ENCODE measurements at regions not wholly inside any gene's neighbourhood (a gene's known extent, or its start where the extent isn't known, plus 50 kb on each side); places are given as distances from the start of the nearest gene placed in this dataset.

DNA sequence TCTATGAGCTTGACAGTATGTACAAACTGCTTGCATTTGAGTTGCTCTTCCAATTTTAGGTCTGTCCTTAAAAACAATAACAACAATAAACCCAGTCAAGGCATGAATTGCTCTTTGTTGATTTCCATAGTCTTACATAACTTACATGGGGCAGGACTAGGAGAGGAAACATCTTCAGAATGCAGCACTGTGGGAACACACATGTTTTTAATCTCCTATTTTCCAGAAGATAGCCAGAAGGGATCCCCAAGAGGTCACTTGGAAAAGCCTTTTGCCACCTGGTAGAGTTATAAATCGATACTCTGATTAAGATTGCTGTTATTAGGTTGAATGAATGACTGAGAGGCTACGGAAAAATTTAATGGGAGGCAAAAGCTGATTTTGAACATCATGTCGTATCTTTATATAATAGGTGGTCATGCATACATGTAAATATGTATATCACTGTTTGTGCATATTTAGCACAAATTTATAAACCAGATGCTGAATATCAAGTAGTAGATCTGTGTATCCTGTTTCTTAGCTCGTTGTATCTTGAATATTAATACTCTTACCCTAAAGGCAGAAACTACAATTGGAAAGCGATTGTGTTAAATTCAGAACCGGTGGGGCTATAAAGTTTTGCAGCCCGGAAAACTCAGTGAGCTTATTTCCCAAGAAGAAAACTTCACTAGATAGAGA lies 479.4 kb upstream of the TCF4 start:
- 60% methylated on average over 1 of the region's 7 CpGs for WGBS (ENCODE audit: insufficient coverage)
- H3K4me3 ChIP-seq (replicated peaks in 1 of 3; ENCODE audit: low read depth in 2 of 3, low read length in 3 of 3), result no peak overlapping the region
- no peaks in the 10 kb centered on the region for H3K36me3 Mint-ChIP-seq
- TF ChIP-seq, protein P1, sequence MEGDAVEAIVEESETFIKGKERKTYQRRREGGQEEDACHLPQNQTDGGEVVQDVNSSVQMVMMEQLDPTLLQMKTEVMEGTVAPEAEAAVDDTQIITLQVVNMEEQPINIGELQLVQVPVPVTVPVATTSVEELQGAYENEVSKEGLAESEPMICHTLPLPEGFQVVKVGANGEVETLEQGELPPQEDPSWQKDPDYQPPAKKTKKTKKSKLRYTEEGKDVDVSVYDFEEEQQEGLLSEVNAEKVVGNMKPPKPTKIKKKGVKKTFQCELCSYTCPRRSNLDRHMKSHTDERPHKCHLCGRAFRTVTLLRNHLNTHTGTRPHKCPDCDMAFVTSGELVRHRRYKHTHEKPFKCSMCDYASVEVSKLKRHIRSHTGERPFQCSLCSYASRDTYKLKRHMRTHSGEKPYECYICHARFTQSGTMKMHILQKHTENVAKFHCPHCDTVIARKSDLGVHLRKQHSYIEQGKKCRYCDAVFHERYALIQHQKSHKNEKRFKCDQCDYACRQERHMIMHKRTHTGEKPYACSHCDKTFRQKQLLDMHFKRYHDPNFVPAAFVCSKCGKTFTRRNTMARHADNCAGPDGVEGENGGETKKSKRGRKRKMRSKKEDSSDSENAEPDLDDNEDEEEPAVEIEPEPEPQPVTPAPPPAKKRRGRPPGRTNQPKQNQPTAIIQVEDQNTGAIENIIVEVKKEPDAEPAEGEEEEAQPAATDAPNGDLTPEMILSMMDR (IDR thresholded peaks at IDR 0.05), result no peak
- H3K27ac Mint-ChIP-seq, result no peak overlapping the region
- H3K79me2 ChIP-seq (ENCODE audit: insufficient read depth, low read length), result no peaks in the 10 kb centered on the region
- no peak overlapping the region for H3K27ac ChIP-seq (ENCODE audit: low read depth in 1 of 2, low read length in 2 of 2)
- no peak overlapping the region for H2AFZ ChIP-seq (ENCODE audit: insufficient read depth, low read depth, low read length, poor library complexity, severe bottlenecking)
- no peak overlapping the region for H3K4me2 ChIP-seq (replicated peaks; ENCODE audit: extremely low read depth, low read length, poor library complexity, severe bottlenecking)
- no peaks in the 10 kb centered on the region for H3K4me1 Mint-ChIP-seq
- intact Hi-C loops (cut with micrococcal nuclease), result no loop called here
- no peaks in the 10 kb centered on the region for H3K36me3 ChIP-seq (replicated peaks in 1 of 2; ENCODE audit: control insufficient read depth in 1 of 2, insufficient read depth in 2 of 2, low read length in 2 of 2)
- peaks cover 0 to 4% (median 2%) of the 10 kb centered on the region in 7 donors for H3K9me3 Mint-ChIP-seq
- no peaks in the 10 kb centered on the region for H4K20me1 ChIP-seq (ENCODE audit: insufficient read depth, low read length)
- no peak overlapping the region for H3K9ac ChIP-seq (ENCODE audit: insufficient read depth, low read length, poor library complexity, severe bottlenecking)
- H3K27me3 Mint-ChIP-seq (ENCODE audit: low read depth in 3 of 3), result peaks cover 0 to 7% (median 0%) of the 10 kb centered on the region in 3 donors
- H3K27me3 ChIP-seq (ENCODE audit: control insufficient read depth in 2 of 2, insufficient read depth in 2 of 2, low read length in 2 of 2), result no peaks in the 10 kb centered on the region
- H3K4me3 Mint-ChIP-seq, result no peak overlapping the region
- H3K4me1 ChIP-seq (ENCODE audit: control insufficient read depth in 1 of 2, insufficient read depth in 2 of 2, low read length in 2 of 2), result no peaks in the 10 kb centered on the region
- no peak for DNase-seq
- no peaks in the 10 kb centered on the region for H3K9me3 ChIP-seq (replicated peaks in 1 of 2; ENCODE audit: control insufficient read depth in 1 of 2, insufficient read depth in 1 of 2, low read length in 2 of 2)

DNA sequence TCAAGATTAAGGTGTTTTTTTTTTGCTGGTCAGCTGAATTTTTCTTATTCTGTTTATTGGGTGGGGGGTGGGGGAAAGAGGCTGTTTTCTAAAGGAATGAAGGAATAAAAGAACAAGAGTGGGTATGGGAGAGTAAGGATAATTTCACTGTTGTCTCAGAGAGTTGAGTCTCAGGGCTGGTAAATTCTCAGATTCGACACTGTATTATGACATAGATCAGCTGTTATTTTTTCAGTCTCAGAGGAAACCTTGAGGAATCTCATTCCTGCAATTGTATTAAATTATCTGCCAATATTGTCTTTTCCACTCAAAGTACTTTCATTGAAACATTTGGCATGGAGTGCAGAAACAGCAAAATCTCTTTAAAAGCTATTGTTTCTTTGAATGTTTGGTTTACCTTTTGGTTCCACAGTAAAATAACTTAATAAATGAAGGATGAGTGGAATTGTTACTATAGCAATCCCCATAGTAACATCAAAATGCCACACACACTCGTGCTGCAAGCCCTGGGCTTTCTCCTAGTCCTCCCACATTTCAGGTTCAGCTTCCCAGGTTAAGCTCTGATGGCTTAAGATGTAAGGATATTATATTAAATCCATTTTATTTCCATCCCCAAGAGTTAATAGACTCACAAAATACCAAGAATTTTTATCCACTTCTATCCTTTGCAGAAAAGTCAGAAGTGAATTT lies 478.7 kb upstream of the TCF4 start:
- WGBS (ENCODE audit: insufficient coverage), result no CpG with 5 or more reads among the region's 2 CpGs
- Histone ChIP-seq H3K9me3 (replicated peaks in 1 of 2; ENCODE audit: control insufficient read depth in 1 of 2, insufficient read depth in 1 of 2, low read length in 2 of 2) (no peaks in the 10 kb centered on the region), H3K36me3 (replicated peaks in 1 of 2; ENCODE audit: control insufficient read depth in 1 of 2, insufficient read depth in 2 of 2, low read length in 2 of 2) (no peaks in the 10 kb centered on the region), H3K79me2 (ENCODE audit: insufficient read depth, low read length) (no peaks in the 10 kb centered on the region), H3K4me1 (ENCODE audit: control insufficient read depth in 1 of 2, insufficient read depth in 2 of 2, low read length in 2 of 2) (no peaks in the 10 kb centered on the region), H3K27ac (ENCODE audit: low read depth in 1 of 2, low read length in 2 of 2) (no peak overlapping the region), H3K4me2 (replicated peaks; ENCODE audit: extremely low read depth, low read length, poor library complexity, severe bottlenecking) (no peak overlapping the region), H3K9ac (ENCODE audit: insufficient read depth, low read length, poor library complexity, severe bottlenecking) (no peak overlapping the region), H2AFZ (ENCODE audit: insufficient read depth, low read depth, low read length, poor library complexity, severe bottlenecking) (no peak overlapping the region), H4K20me1 (ENCODE audit: insufficient read depth, low read length) (no peaks in the 10 kb centered on the region), H3K27me3 (ENCODE audit: control insufficient read depth in 2 of 2, insufficient read depth in 2 of 2, low read length in 2 of 2) (no peaks in the 10 kb centered on the region), H3K4me3 (replicated peaks in 1 of 3; ENCODE audit: low read depth in 2 of 3, low read length in 3 of 3) (no peak overlapping the region)
- Mint-ChIP-seq H3K27ac (no peak overlapping the region), H3K9me3 (peaks cover 0 to 6% (median 0%) of the 10 kb centered on the region in 7 donors), H3K36me3 (no peaks in the 10 kb centered on the region), H3K4me1 (no peaks in the 10 kb centered on the region), H3K4me3 (no peak overlapping the region), H3K27me3 (ENCODE audit: low read depth in 3 of 3) (peaks cover 0 to 7% (median 0%) of the 10 kb centered on the region in 3 donors)
- TF ChIP-seq, protein P1 (IDR thresholded peaks at IDR 0.05), result no peak
- no peak for DNase-seq
- intact Hi-C loops (cut with micrococcal nuclease), result no loop called here
